A673 (cell line): ENCODE measurements at regions not wholly inside any gene's neighbourhood (a gene's known extent, or its start where the extent isn't known, plus 50 kb on each side); places are given as distances from the start of the nearest gene placed in this dataset.

Experiments
- BruUV-seq: library from RNA; stranded (reverse); fragments of 400-500 nt; replicated peaks from 2 replicates; lab custom pipeline; 2021; lab: Mats Ljungman, UMichigan
- CTCF ChIA-PET: fragments of 300-600 bp; sonication (Branson Sonifier 250); formaldehyde crosslinking; loops from one replicate; lab custom pipeline; 2022; ENCODE audit warnings: antibody characterized with exemption; lab: Charles Lee
- POLR2A ChIA-PET: fragments of 300-600 bp; sonication (Branson Sonifier 250); formaldehyde crosslinking; loops from one replicate; lab custom pipeline; 2022; ENCODE audit warnings: antibody characterized with exemption; ENCODE audit not compliant: low non-redundant PET; lab: Charles Lee
- DNase-seq: peaks from one replicate; pipeline ENCODE4 v3.0.0-alpha.2; 2015; ENCODE audit warnings: low spot score
- H3K27ac ChIP-seq: fragments of 200-600 bp; sonication (generic); 2 replicates; pipeline ENCODE4 v1.5.1; 2016; ENCODE audit warnings: mixed run types, low read depth, mild to moderate bottlenecking, mixed read lengths, antibody characterized with exemption, low read length; ENCODE audit not compliant: poor library complexity, severe bottlenecking
- H3K27me3 ChIP-seq: fragments of 200-600 bp; sonication (generic); replicated peaks from 2 replicates; pipeline ENCODE4 v1.6.1; 2017; ENCODE audit warnings: mixed run types, low read depth, mild to moderate bottlenecking, mixed read lengths, antibody characterized with exemption, low read length; ENCODE audit not compliant: insufficient read depth, poor library complexity
- H3K36me3 ChIP-seq: fragments of 200-600 bp; sonication (generic); 2 replicates; pipeline ENCODE4 v1.6.1; 2016; ENCODE audit warnings: mixed run types, mild to moderate bottlenecking, mixed read lengths, antibody characterized with exemption, low read length; ENCODE audit not compliant: insufficient read depth, poor library complexity, severe bottlenecking
- H3K4me1 ChIP-seq: fragments of 200-600 bp; sonication (generic); 2 replicates; pipeline ENCODE4 v1.6.1; 2017; ENCODE audit warnings: mixed run types, mild to moderate bottlenecking, mixed read lengths, antibody characterized with exemption, low read length; ENCODE audit not compliant: insufficient read depth, poor library complexity, severe bottlenecking
- H3K4me3 ChIP-seq: fragments of 200-600 bp; sonication (generic); 2 replicates; pipeline ENCODE4 v1.5.1; 2016; ENCODE audit warnings: low read depth, mixed run types, mild to moderate bottlenecking, mixed read lengths, low read length; ENCODE audit not compliant: poor library complexity, severe bottlenecking
- H3K9me3 ChIP-seq: fragments of 200-600 bp; sonication (generic); 2 replicates; pipeline ENCODE4 v1.6.1; 2016; ENCODE audit warnings: mixed run types, low read depth, mild to moderate bottlenecking, mixed read lengths, antibody characterized with exemption, low read length; ENCODE audit not compliant: poor library complexity, severe bottlenecking
- CTCF ChIP-seq: fragments of 300-800, 200-600 bp; sonication (generic); conservative IDR thresholded peaks from 2 replicates; pipeline ENCODE4 v1.5.1; 2017; ENCODE audit warnings: low read depth, mild to moderate bottlenecking, antibody characterized with exemption, low read length, moderate library complexity, mixed read lengths
- EZH2 ChIP-seq: fragments of 200-600 bp; sonication (generic); IDR thresholded peaks from 2 replicates; pipeline ENCODE4 v1.6.1; 2017; ENCODE audit warnings: borderline replicate concordance, low read depth, mild to moderate bottlenecking, mixed read lengths, antibody characterized with exemption, low read length; ENCODE audit not compliant: poor library complexity, severe bottlenecking
- intact Hi-C: fragments of 100-400 bp; cut with micrococcal nuclease; formaldehyde crosslinking; loops from one replicate; pipeline ENCODE4 v1.10.0; 2022; ENCODE audit not compliant: unreplicated experiment

- TF ChIP-seq CTCF (no peak), EZH2 (no peak)
Observed at GRCh38 chr2:47243596-47244323, 67.4 kb upstream of the CALM2 start.

GRCh38 chr2:47241715-47242114 is 65.4 kb upstream of the CALM2 start:
- BruUV-seq = no TSS peak
- no peaks in the 10 kb centered on the region for H3K27me3 ChIP-seq
- intact Hi-C loops = no loop called here
- H3K4me1 ChIP-seq = peaks cover 13% of the 10 kb centered on the region
- no peak overlapping the region for H3K4me3 ChIP-seq
- ChIA-PET POLR2A (no interaction called here), CTCF (no interaction called here)
- no peak overlapping the region for H3K27ac ChIP-seq
- DNase-seq = no peak
- no peaks in the 10 kb centered on the region for H3K36me3 ChIP-seq
- no peaks in the 10 kb centered on the region for H3K9me3 ChIP-seq
- TF ChIP-seq EZH2 (no peak), CTCF (no peak)

More at GRCh38 chr2:47243596-47244323, 67.4 kb upstream of the CALM2 start:
- Histone ChIP-seq H3K4me3 (no peak overlapping the region), H3K36me3 (no peaks in the 10 kb centered on the region), H3K9me3 (no peaks in the 10 kb centered on the region), H3K27ac (no peak overlapping the region), H3K27me3 (no peaks in the 10 kb centered on the region), H3K4me1 (peaks cover 10% of the 10 kb centered on the region)
- intact Hi-C loops = no loop called here
- CTCF ChIA-PET = no interaction called here
- DNase-seq = no peak
- POLR2A ChIA-PET = no interaction called here
- BruUV-seq = no TSS peak

- Histone ChIP-seq H3K36me3 (no peaks in the 10 kb centered on the region), H3K27ac (no peak overlapping the region), H3K4me1 (peaks cover 13% of the 10 kb centered on the region), H3K27me3 (no peaks in the 10 kb centered on the region), H3K9me3 (no peaks in the 10 kb centered on the region), H3K4me3 (no peak overlapping the region)
- intact Hi-C loops = no loop called here
- BruUV-seq = no TSS peak
- DNase-seq = no peak
- no peak for TF ChIP-seq EZH2
- TF ChIP-seq CTCF = no peak
- CTCF ChIA-PET = no interaction called here
- POLR2A ChIA-PET = no interaction called here
Observed at GRCh38 chr2:47239119-47239969, 63.0 kb upstream of the CALM2 start.
